ENCODE measurements at regions not wholly inside any gene's neighbourhood (a gene's known extent, or its start where the extent isn't known, plus 50 kb on each side); places are given as distances from the start of the nearest gene placed in this dataset.

GRCh38 chr4:13900780-13901179 is 273.3 kb upstream of the BOD1L1 start:
- TF ChIP-seq, protein P1, sequence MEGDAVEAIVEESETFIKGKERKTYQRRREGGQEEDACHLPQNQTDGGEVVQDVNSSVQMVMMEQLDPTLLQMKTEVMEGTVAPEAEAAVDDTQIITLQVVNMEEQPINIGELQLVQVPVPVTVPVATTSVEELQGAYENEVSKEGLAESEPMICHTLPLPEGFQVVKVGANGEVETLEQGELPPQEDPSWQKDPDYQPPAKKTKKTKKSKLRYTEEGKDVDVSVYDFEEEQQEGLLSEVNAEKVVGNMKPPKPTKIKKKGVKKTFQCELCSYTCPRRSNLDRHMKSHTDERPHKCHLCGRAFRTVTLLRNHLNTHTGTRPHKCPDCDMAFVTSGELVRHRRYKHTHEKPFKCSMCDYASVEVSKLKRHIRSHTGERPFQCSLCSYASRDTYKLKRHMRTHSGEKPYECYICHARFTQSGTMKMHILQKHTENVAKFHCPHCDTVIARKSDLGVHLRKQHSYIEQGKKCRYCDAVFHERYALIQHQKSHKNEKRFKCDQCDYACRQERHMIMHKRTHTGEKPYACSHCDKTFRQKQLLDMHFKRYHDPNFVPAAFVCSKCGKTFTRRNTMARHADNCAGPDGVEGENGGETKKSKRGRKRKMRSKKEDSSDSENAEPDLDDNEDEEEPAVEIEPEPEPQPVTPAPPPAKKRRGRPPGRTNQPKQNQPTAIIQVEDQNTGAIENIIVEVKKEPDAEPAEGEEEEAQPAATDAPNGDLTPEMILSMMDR (IDR thresholded peaks at IDR 0.05 in 8 of 11, conservative IDR thresholded peaks at IDR 0.05 in 3 of 11): no peak
- TF ChIP-seq POLR2A (IDR thresholded peaks at IDR 0.05): no peak

Data from spleen (tissue), 7 donors.